ENCODE measurements at regions not wholly inside any gene's neighbourhood (a gene's known extent, or its start where the extent isn't known, plus 50 kb on each side); places are given as distances from the start of the nearest gene placed in this dataset.

GRCh38 chr15:35671981-35672380, 126.0 kb upstream of the DPH6 start:
- Histone ChIP-seq H3K4me1 (replicated peaks in 1 of 2; ENCODE audit: control insufficient read depth in 2 of 2, insufficient read depth in 2 of 2, low read length in 2 of 2) (peaks cover 0 to 42% of the 10 kb centered on the region in 2 experiments; a peak in 3 of 5 replicates), H2AFZ (ENCODE audit: low read depth, low read length) (0 out of 2 replicates have a peak overlapping the region, but pooled peaks have one; percentile 95), H3K4me2 (ENCODE audit: insufficient read depth, low read length) (no peak overlapping the region), H3K27me3 (ENCODE audit: control insufficient read depth in 2 of 2, insufficient read depth in 2 of 2, low read length in 2 of 2) (no peaks in the 10 kb centered on the region), H3K9me3 (replicated peaks; ENCODE audit: control insufficient read depth, insufficient read depth, low read depth, low read length) (no peaks in the 10 kb centered on the region), H3K4me3 (no peak overlapping the region), H3K9ac (ENCODE audit: insufficient read depth in 1 of 2, low read depth in 2 of 2, low read length in 2 of 2) (no peak overlapping the region), H3K9me1 (ENCODE audit: control insufficient read depth, insufficient read depth, low read length) (no peaks in the 10 kb centered on the region), H3K79me2 (ENCODE audit: control insufficient read depth, insufficient read depth, low read length) (no peaks in the 10 kb centered on the region), H3K27ac (ENCODE audit: extremely low read depth, low read depth, low read length) (no peak overlapping the region), H3K36me3 (ENCODE audit: control insufficient read depth, insufficient read depth, low read length) (no peaks in the 10 kb centered on the region; the same call in 2 of the 3 replicates), H4K20me1 (replicated peaks; ENCODE audit: control insufficient read depth, insufficient read depth, low read length) (no peaks in the 10 kb centered on the region)
- no TSS peak for BruUV-seq (replicated peaks)
- WGBS (ENCODE audit: insufficient coverage, low coverage, missing lambda C conversion rate): 82% methylated on average over 1 of the region's 1 CpG
- POLR2A ChIA-PET: no interaction called here
- TF ChIP-seq CBFA2T2 (conservative IDR thresholded peaks at IDR 0.05) (no peak), HDGF (IDR thresholded peaks at IDR 0.05) (no peak), EHMT2 (IDR thresholded peaks at IDR 0.05) (no peak), ZBTB43 (CRISPR knock-in tag; IDR thresholded peaks at IDR 0.05) (no peak)
- CTCF ChIA-PET (ENCODE audit: low intra/inter-chr PET ratio): no interaction called here
- DNase-seq (ENCODE audit: extremely low read depth in 1 of 4, low spot score in 3 of 4) (no peak), ATAC-seq (no peak), FAIRE-seq (no peak)
- in situ Hi-C loops (cut with MboI) (no loop called here), intact Hi-C loops (cut with micrococcal nuclease) (loop anchor here (5.0 kb wide), 1 partner anchor 125 kb away; the partner anchor contains the start of gene DPH6)

- H3K9ac ChIP-seq (ENCODE audit: insufficient read depth in 1 of 2, low read depth in 2 of 2, low read length in 2 of 2): peak overlapping the region; percentile 19 to 49; a peak in 3 of 4 replicates
- peak overlapping the region; percentile 95 for H2AFZ ChIP-seq (ENCODE audit: low read depth, low read length)
- ATAC-seq (peak; percentile 81), FAIRE-seq (peak; percentile 92), DNase-seq (ENCODE audit: extremely low read depth in 1 of 4, low spot score in 3 of 4) (peak; percentile 28 to 80 (median 61))
- 0% methylated on average over 9 of the region's 9 CpGs for WGBS (ENCODE audit: insufficient coverage, low coverage, missing lambda C conversion rate)
- intact Hi-C loops (cut with micrococcal nuclease): loop anchor here (5.0 kb wide), 1 partner anchor 126 kb away; the partner anchor contains the start of gene DPH6
- H3K36me3 ChIP-seq (ENCODE audit: control insufficient read depth, insufficient read depth, low read length): no peaks in the 10 kb centered on the region; the same call in 2 of the 3 replicates
- H3K9me1 ChIP-seq (ENCODE audit: control insufficient read depth, insufficient read depth, low read length): no peaks in the 10 kb centered on the region
- no TSS peak for BruUV-seq (replicated peaks)
- H3K4me3 ChIP-seq: no peak overlapping the region
- no peaks in the 10 kb centered on the region for H3K27me3 ChIP-seq (ENCODE audit: control insufficient read depth in 2 of 2, insufficient read depth in 2 of 2, low read length in 2 of 2)
- peak overlapping the region; percentile 77 for H3K4me2 ChIP-seq (ENCODE audit: insufficient read depth, low read length)
- no peaks in the 10 kb centered on the region for H3K79me2 ChIP-seq (ENCODE audit: control insufficient read depth, insufficient read depth, low read length)
- ChIA-PET POLR2A (interaction anchor here (0.7 kb wide), 2 partner anchors 1038 to 1471 kb away, joined by 3 to 6 read pairs; no protein-coding TSS in a partner anchor), CTCF (ENCODE audit: low intra/inter-chr PET ratio) (no interaction called here)
- H3K27ac ChIP-seq (ENCODE audit: extremely low read depth, low read depth, low read length): peak overlapping the region; percentile 73
- H3K4me1 ChIP-seq (replicated peaks in 1 of 2; ENCODE audit: control insufficient read depth in 2 of 2, insufficient read depth in 2 of 2, low read length in 2 of 2): peaks cover 0 to 38% of the 10 kb centered on the region in 2 experiments; a peak in 3 of 5 replicates
- H4K20me1 ChIP-seq (replicated peaks; ENCODE audit: control insufficient read depth, insufficient read depth, low read length): no peaks in the 10 kb centered on the region
- no peaks in the 10 kb centered on the region for H3K9me3 ChIP-seq (replicated peaks; ENCODE audit: control insufficient read depth, insufficient read depth, low read depth, low read length)
- in situ Hi-C loops (cut with MboI): no loop called here
- TF ChIP-seq KDM1A (IDR thresholded peaks at IDR 0.05) (no peak), ADNP (tag; IDR thresholded peaks at IDR 0.05) (no peak), NKRF (IDR thresholded peaks at IDR 0.05; ENCODE audit: borderline replicate concordance) (no peak), POLR2AphosphoS5 (IDR thresholded peaks at IDR 0.05; ENCODE audit: control insufficient read depth, insufficient read depth, low read depth, low read length) (0 out of 2 replicates have a peak, but pooled peaks have one; percentile 26), ETV1 (tag; conservative IDR thresholded peaks at IDR 0.05; ENCODE audit: low read depth) (peak; percentile 95)
- TF ChIP-seq, protein P1, sequence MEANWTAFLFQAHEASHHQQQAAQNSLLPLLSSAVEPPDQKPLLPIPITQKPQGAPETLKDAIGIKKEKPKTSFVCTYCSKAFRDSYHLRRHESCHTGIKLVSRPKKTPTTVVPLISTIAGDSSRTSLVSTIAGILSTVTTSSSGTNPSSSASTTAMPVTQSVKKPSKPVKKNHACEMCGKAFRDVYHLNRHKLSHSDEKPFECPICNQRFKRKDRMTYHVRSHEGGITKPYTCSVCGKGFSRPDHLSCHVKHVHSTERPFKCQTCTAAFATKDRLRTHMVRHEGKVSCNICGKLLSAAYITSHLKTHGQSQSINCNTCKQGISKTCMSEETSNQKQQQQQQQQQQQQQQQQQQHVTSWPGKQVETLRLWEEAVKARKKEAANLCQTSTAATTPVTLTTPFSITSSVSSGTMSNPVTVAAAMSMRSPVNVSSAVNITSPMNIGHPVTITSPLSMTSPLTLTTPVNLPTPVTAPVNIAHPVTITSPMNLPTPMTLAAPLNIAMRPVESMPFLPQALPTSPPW (CRISPR knock-in tag; IDR thresholded peaks at IDR 0.05): no peak
These were observed 127.2 kb upstream of the DPH6 start for GRCh38 chr15:35673093-35673684.
